Large intestine (tissue), 3 donors: ENCODE measurements at regions not wholly inside any gene's neighbourhood (a gene's known extent, or its start where the extent isn't known, plus 50 kb on each side); places are given as distances from the start of the nearest gene placed in this dataset.

Source experiments
- DNase-seq, 2 donors: peaks; one replicate each; pipeline versions ENCODE4 v3.0.0 to v3.0.0-alpha.2; 2013
- H3K27ac ChIP-seq: one replicate; pipeline ENCODE4 v1.5.1; 2013; ENCODE audit warnings: low read length
- H3K27me3 ChIP-seq: 2 replicates; pipeline ENCODE4 v1.6.1; 2013; ENCODE audit warnings: low read length; ENCODE audit not compliant: control insufficient read depth, insufficient read depth
- H3K36me3 ChIP-seq: 2 replicates; pipeline ENCODE4 v1.6.1; 2013; ENCODE audit warnings: low read length; ENCODE audit not compliant: control insufficient read depth, insufficient read depth
- H3K4me1 ChIP-seq: one replicate; pipeline ENCODE4 v1.6.1; 2013; ENCODE audit warnings: low read length; ENCODE audit not compliant: control insufficient read depth, insufficient read depth
- H3K4me3 ChIP-seq: one replicate; pipeline ENCODE4 v1.5.1; 2013; ENCODE audit warnings: low read length
- H3K9me3 ChIP-seq: one replicate; pipeline ENCODE4 v1.6.1; 2013; ENCODE audit warnings: mild to moderate bottlenecking, low read depth, low read length, moderate library complexity; ENCODE audit not compliant: control insufficient read depth
- WGBS: methylation state at CpG from one replicate; pipeline ENCODE4 v1.1.5; 2013; ENCODE audit warnings: low lambda C conversion rate; ENCODE audit not compliant: insufficient coverage; 5-methylcytosine and 5-hydroxymethylcytosine counted together

- H3K27ac ChIP-seq: no peak overlapping the region
- 88% methylated on average over 1 of the region's 2 CpGs for WGBS
These were observed 607.4 kb downstream of the CBLN2 start for GRCh38 chr18:71936744-71937143.

GRCh38 chr18:71919211-71919610 lies 624.9 kb downstream of the CBLN2 start:
- WGBS: no CpG with 5 or more reads among the region's 3 CpGs
- Histone ChIP-seq H3K27ac (no peak overlapping the region), H3K27me3 (no peaks in the 10 kb centered on the region), H3K4me3 (no peak overlapping the region), H3K4me1 (no peaks in the 10 kb centered on the region), H3K9me3 (no peaks in the 10 kb centered on the region), H3K36me3 (no peaks in the 10 kb centered on the region)
- DNase-seq: no peak

More at GRCh38 chr18:71936744-71937143, 607.4 kb downstream of the CBLN2 start:
- H3K36me3 ChIP-seq: no peaks in the 10 kb centered on the region
- H3K4me3 ChIP-seq: no peak overlapping the region
- no peak for DNase-seq
- H3K4me1 ChIP-seq: no peaks in the 10 kb centered on the region
- H3K27me3 ChIP-seq: no peaks in the 10 kb centered on the region
- no peaks in the 10 kb centered on the region for H3K9me3 ChIP-seq

- 86% methylated on average over 1 of the region's 1 CpG for WGBS
- no peaks in the 10 kb centered on the region for H3K4me1 ChIP-seq
- H3K27me3 ChIP-seq: no peaks in the 10 kb centered on the region
- no peaks in the 10 kb centered on the region for H3K9me3 ChIP-seq
- H3K4me3 ChIP-seq: no peak overlapping the region
- no peak overlapping the region for H3K27ac ChIP-seq
- DNase-seq: no peak
- H3K36me3 ChIP-seq: no peaks in the 10 kb centered on the region
These were observed 630.5 kb downstream of the CBLN2 start for GRCh38 chr18:71913641-71914040.

- H3K36me3 ChIP-seq: no peaks in the 10 kb centered on the region
- no peaks in the 10 kb centered on the region for H3K9me3 ChIP-seq
- H3K27me3 ChIP-seq: no peaks in the 10 kb centered on the region
- H3K4me3 ChIP-seq: no peak overlapping the region
- no CpG with 5 or more reads among the region's 1 CpG for WGBS
- no peak overlapping the region for H3K27ac ChIP-seq
- no peak for DNase-seq
- no peaks in the 10 kb centered on the region for H3K4me1 ChIP-seq
These were observed 641.7 kb downstream of the CBLN2 start for GRCh38 chr18:71902482-71902881.

- no peak overlapping the region for H3K27ac ChIP-seq
- H3K4me1 ChIP-seq: no peaks in the 10 kb centered on the region
- no peaks in the 10 kb centered on the region for H3K9me3 ChIP-seq
- DNase-seq: no peak
- no peaks in the 10 kb centered on the region for H3K36me3 ChIP-seq
- no peak overlapping the region for H3K4me3 ChIP-seq
- H3K27me3 ChIP-seq: no peaks in the 10 kb centered on the region
- 31% methylated on average over 2 of the region's 8 CpGs for WGBS
These were observed 644.3 kb downstream of the CBLN2 start for GRCh38 chr18:71899707-71900472.

GRCh38 chr18:71899183-71899582 lies 645.0 kb downstream of the CBLN2 start:
- Histone ChIP-seq H3K4me3 (no peak overlapping the region), H3K27ac (no peak overlapping the region), H3K27me3 (no peaks in the 10 kb centered on the region), H3K9me3 (no peaks in the 10 kb centered on the region), H3K4me1 (no peaks in the 10 kb centered on the region), H3K36me3 (no peaks in the 10 kb centered on the region)
- no peak for DNase-seq
- WGBS: no CpG with 5 or more reads among the region's 6 CpGs

- H3K36me3 ChIP-seq: no peaks in the 10 kb centered on the region
- WGBS: 60% methylated on average over 1 of the region's 1 CpG
- no peak overlapping the region for H3K4me3 ChIP-seq
- no peaks in the 10 kb centered on the region for H3K27me3 ChIP-seq
- no peaks in the 10 kb centered on the region for H3K9me3 ChIP-seq
- no peak for DNase-seq
- no peaks in the 10 kb centered on the region for H3K4me1 ChIP-seq
- no peak overlapping the region for H3K27ac ChIP-seq
These were observed 656.6 kb downstream of the CBLN2 start for GRCh38 chr18:71887509-71887908.

GRCh38 chr18:71878226-71878625 lies 665.9 kb downstream of the CBLN2 start:
- Histone ChIP-seq H3K36me3 (no peaks in the 10 kb centered on the region), H3K4me1 (no peaks in the 10 kb centered on the region), H3K27me3 (no peaks in the 10 kb centered on the region), H3K9me3 (no peaks in the 10 kb centered on the region), H3K27ac (no peak overlapping the region), H3K4me3 (no peak overlapping the region)
- no peak for DNase-seq
- 100% methylated on average over 2 of the region's 4 CpGs for WGBS

- DNase-seq: no peak
- Histone ChIP-seq H3K9me3 (no peaks in the 10 kb centered on the region), H3K27ac (no peak overlapping the region), H3K27me3 (no peaks in the 10 kb centered on the region), H3K4me3 (no peak overlapping the region), H3K36me3 (no peaks in the 10 kb centered on the region), H3K4me1 (no peaks in the 10 kb centered on the region)
- WGBS: 79% methylated on average over 2 of the region's 4 CpGs
These were observed 670.4 kb downstream of the CBLN2 start for GRCh38 chr18:71873695-71874094.

GRCh38 chr18:71865888-71866287 lies 678.3 kb downstream of the CBLN2 start:
- 80% methylated on average over 1 of the region's 5 CpGs for WGBS
- Histone ChIP-seq H3K9me3 (no peaks in the 10 kb centered on the region), H3K36me3 (no peaks in the 10 kb centered on the region), H3K4me3 (no peak overlapping the region), H3K27me3 (no peaks in the 10 kb centered on the region), H3K27ac (no peak overlapping the region), H3K4me1 (no peaks in the 10 kb centered on the region)
- DNase-seq: no peak

GRCh38 chr18:71850602-71851001 lies 693.5 kb downstream of the CBLN2 start:
- peaks cover 2% of the 10 kb centered on the region for H3K9me3 ChIP-seq
- H3K4me1 ChIP-seq: no peaks in the 10 kb centered on the region
- no peaks in the 10 kb centered on the region for H3K27me3 ChIP-seq
- H3K4me3 ChIP-seq: no peak overlapping the region
- H3K27ac ChIP-seq: no peak overlapping the region
- WGBS: no CpG with 5 or more reads among the region's 1 CpG
- DNase-seq: no peak
- H3K36me3 ChIP-seq: no peaks in the 10 kb centered on the region
